ENCODE measurements at regions not wholly inside any gene's neighbourhood (a gene's known extent, or its start where the extent isn't known, plus 50 kb on each side); places are given as distances from the start of the nearest gene placed in this dataset.
"Not testable (repeated sequence)": the region's sequence is repeated elsewhere in the genome, so short reads cannot be mapped to it uniquely, and the experiment has no call there.

- H3K4me3 ChIP-seq (ENCODE audit: low read depth, low read length), result no peak overlapping the region
- TF ChIP-seq POLR2A (IDR thresholded peaks at IDR 0.05; ENCODE audit: extremely low read depth, insufficient read length) (no peak), CTCF (IDR thresholded peaks at IDR 0.05; ENCODE audit: low read depth, low read length) (no peak), MAX (IDR thresholded peaks at IDR 0.05; ENCODE audit: low read depth, low read length) (no peak), MYC (IDR thresholded peaks at IDR 0.05; ENCODE audit: low read depth, low read length) (no peak)
- DNase-seq (ENCODE audit: low read depth), result no peak
These were observed 825.4 kb upstream of the CDH6 start for GRCh38 chr5:30368064-30368463.

- not testable (repeated sequence) for H3K4me3 ChIP-seq (ENCODE audit: low read depth, low read length); DNase-seq (ENCODE audit: low read depth)
These were observed 828.5 kb upstream of the CDH6 start for GRCh38 chr5:30365031-30365430.

- no peak for DNase-seq (ENCODE audit: low read depth)
- no peak overlapping the region for H3K4me3 ChIP-seq (ENCODE audit: low read depth, low read length)
- TF ChIP-seq CTCF (IDR thresholded peaks at IDR 0.05; ENCODE audit: low read depth, low read length) (no peak), MAX (IDR thresholded peaks at IDR 0.05; ENCODE audit: low read depth, low read length) (no peak), MYC (IDR thresholded peaks at IDR 0.05; ENCODE audit: low read depth, low read length) (no peak), POLR2A (IDR thresholded peaks at IDR 0.05; ENCODE audit: extremely low read depth, insufficient read length) (no peak)
These were observed 836.1 kb upstream of the CDH6 start for GRCh38 chr5:30357371-30357770.

GRCh38 chr5:30355675-30356074 is 837.8 kb upstream of the CDH6 start:
- no peak overlapping the region for H3K4me3 ChIP-seq (ENCODE audit: low read depth, low read length)
- DNase-seq (ENCODE audit: low read depth), result no peak
- TF ChIP-seq MYC (IDR thresholded peaks at IDR 0.05; ENCODE audit: low read depth, low read length) (no peak), POLR2A (IDR thresholded peaks at IDR 0.05; ENCODE audit: extremely low read depth, insufficient read length) (no peak), MAX (IDR thresholded peaks at IDR 0.05; ENCODE audit: low read depth, low read length) (no peak), CTCF (IDR thresholded peaks at IDR 0.05; ENCODE audit: low read depth, low read length) (no peak)

GRCh38 chr5:30347858-30348257 is 845.6 kb upstream of the CDH6 start:
- TF ChIP-seq MYC (IDR thresholded peaks at IDR 0.05; ENCODE audit: low read depth, low read length) (no peak), CTCF (IDR thresholded peaks at IDR 0.05; ENCODE audit: low read depth, low read length) (no peak), MAX (IDR thresholded peaks at IDR 0.05; ENCODE audit: low read depth, low read length) (no peak), POLR2A (IDR thresholded peaks at IDR 0.05; ENCODE audit: extremely low read depth, insufficient read length) (no peak)
- H3K4me3 ChIP-seq (ENCODE audit: low read depth, low read length), result no peak overlapping the region
- no peak for DNase-seq (ENCODE audit: low read depth)

- H3K4me3 ChIP-seq (ENCODE audit: low read depth, low read length); DNase-seq (ENCODE audit: low read depth): not testable (repeated sequence)
These were observed 847.7 kb upstream of the CDH6 start for GRCh38 chr5:30345539-30346345.

GRCh38 chr5:30343707-30344106 is 849.8 kb upstream of the CDH6 start:
- no peak overlapping the region for H3K4me3 ChIP-seq (ENCODE audit: low read depth, low read length)
- DNase-seq (ENCODE audit: low read depth), result no peak
- TF ChIP-seq POLR2A (IDR thresholded peaks at IDR 0.05; ENCODE audit: extremely low read depth, insufficient read length) (no peak), MAX (IDR thresholded peaks at IDR 0.05; ENCODE audit: low read depth, low read length) (no peak), CTCF (IDR thresholded peaks at IDR 0.05; ENCODE audit: low read depth, low read length) (no peak), MYC (IDR thresholded peaks at IDR 0.05; ENCODE audit: low read depth, low read length) (no peak)
